K562 (cell line): ENCODE measurements at regions not wholly inside any gene's neighbourhood (a gene's known extent, or its start where the extent isn't known, plus 50 kb on each side); places are given as distances from the start of the nearest gene placed in this dataset.

Source experiments
- CHD1 ChIP-seq: fragments of 200-600 bp; sonication (generic); IDR thresholded peaks from one replicate; pipeline ENCODE4 v1.6.1; 2012; ENCODE audit warnings: mild to moderate bottlenecking, moderate library complexity, low read length, inconsistent platforms
- CREM ChIP-seq: IDR thresholded peaks from 2 replicates; pipeline ENCODE4 v1.6.1; 2014; ENCODE audit warnings: antibody characterized with exemption, low read depth
- EP300 ChIP-seq: IDR thresholded peaks from 2 replicates; pipeline ENCODE4 v1.6.1; 2012; ENCODE audit warnings: low read length, improper control_type of control experiment
- FOXM1 ChIP-seq, 2 experiments: fragments of 450-650 bp in 1 of 2; sonication (generic) in 1 of 2; formaldehyde crosslinking in 1 of 2; IDR thresholded peaks; 2 replicates each; pipeline versions ENCODE4 v1.6.1 to v1.9.0; 2017 to 2022; ENCODE audit warnings: low read depth in 2 of 2, mild to moderate bottlenecking in 2 of 2, missing genetic modification reagents in 1 of 2, moderate library complexity in 1 of 2
- MXI1 ChIP-seq: IDR thresholded peaks from 2 replicates; pipeline ENCODE4 v1.6.1; 2011; ENCODE audit warnings: low read depth, mild to moderate bottlenecking, improper control_type of control experiment, low read length
- POLR2AphosphoS5 ChIP-seq: IDR thresholded peaks from 2 replicates; pipeline ENCODE4 v1.6.1; 2011; ENCODE audit warnings: mild to moderate bottlenecking, low read depth, low read length, moderate library complexity; ENCODE audit not compliant: control insufficient read depth, insufficient read depth
- RBFOX2 ChIP-seq: fragments of 200-400 bp; formaldehyde crosslinking; IDR thresholded peaks from 2 replicates; pipeline ENCODE4 v1.6.1; 2017; ENCODE audit warnings: low read depth, mild to moderate bottlenecking, low read length, moderate library complexity
- TBL1XR1 ChIP-seq, 2 experiments: IDR thresholded peaks; 2 replicates each; pipeline ENCODE4 v1.6.1; 2012; ENCODE audit warnings: improper control_type of control experiment in 2 of 2, low read length in 2 of 2, mild to moderate bottlenecking in 1 of 2
- TEAD2 ChIP-seq: fragments of 450-650 bp; IDR thresholded peaks from 2 replicates; pipeline ENCODE4 v1.6.1; 2016; ENCODE audit warnings: missing genetic modification characterization, control low read depth, missing compliant biosample characterization

DNA sequence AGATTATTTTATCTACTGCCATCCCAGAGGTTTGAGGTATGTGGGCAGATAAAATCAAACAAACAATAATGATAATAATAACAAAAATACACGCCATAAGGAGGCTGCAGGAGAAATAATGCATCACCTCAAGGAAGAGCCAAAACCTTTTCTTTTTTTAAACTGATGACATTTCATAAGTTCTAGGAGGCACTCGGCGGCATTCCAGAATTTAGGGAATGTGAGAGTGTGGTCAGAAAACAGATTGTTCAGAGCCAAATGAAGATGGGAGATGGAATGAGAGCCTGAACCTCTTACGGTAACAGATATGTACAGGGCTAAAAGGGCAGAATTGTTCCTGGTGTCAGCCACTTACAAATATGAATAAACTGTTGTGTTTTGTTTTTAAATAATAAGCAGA is 615.0 kb upstream of the CHD1 start:
- TF ChIP-seq MXI1 (no peak), CREM (no peak), TEAD2 (no peak), RBFOX2 (no peak), CHD1 (no peak), TBL1XR1 (IDR thresholded peaks at IDR 0.05; ENCODE audit: low read length in 2 of 2) (no peak), POLR2AphosphoS5 (no peak), EP300 (no peak), FOXM1 (IDR thresholded peaks at IDR 0.05; ENCODE audit: low read depth) (no peak), FOXM1 (CRISPR knock-in tag; IDR thresholded peaks at IDR 0.05; ENCODE audit: low read depth) (no peak)
